ENCODE measurements at regions not wholly inside any gene's neighbourhood (a gene's known extent, or its start where the extent isn't known, plus 50 kb on each side); places are given as distances from the start of the nearest gene placed in this dataset.

DNA sequence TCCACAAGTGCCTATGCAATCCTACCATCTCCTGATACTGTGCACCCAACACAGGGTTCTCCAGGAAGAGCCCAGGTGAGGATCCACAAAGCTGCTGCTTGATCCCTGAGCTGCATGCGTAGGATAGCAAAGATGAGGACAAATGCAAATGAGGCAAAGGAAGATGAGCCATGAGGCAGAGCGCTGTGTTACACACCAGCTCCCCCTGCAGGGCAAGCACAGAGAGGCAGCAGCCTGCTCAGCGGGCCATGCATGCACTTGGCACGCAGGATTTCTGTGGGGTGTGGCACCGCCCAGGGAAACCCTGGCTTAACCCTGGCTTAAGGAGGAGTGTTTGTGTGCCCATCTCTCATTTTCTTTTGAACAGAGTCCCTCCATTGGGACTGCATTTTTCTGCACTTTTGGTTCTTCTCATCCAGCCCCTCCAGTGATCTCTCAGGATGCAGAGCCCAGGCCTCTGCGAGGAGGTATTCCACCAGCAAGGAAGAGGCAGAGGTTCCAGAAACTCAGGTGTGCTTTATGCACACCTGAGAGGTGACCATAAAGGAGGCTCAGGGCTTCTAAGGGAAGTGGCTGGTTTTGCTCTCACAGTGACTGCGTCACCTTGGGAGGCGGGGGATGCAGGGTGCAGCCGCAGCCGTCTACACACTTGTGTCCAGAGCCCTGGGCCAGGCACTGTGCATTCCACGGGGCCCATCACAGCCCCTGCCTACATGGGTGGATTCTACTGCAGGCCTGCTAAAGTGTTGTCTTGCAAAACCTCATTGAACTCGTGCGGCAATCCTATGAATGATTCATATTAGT is 973.3 kb upstream of the TMEM132C start:
- peak; percentile 29 to 38 for DNase-seq (ENCODE audit: low read depth in 2 of 2)

DNA sequence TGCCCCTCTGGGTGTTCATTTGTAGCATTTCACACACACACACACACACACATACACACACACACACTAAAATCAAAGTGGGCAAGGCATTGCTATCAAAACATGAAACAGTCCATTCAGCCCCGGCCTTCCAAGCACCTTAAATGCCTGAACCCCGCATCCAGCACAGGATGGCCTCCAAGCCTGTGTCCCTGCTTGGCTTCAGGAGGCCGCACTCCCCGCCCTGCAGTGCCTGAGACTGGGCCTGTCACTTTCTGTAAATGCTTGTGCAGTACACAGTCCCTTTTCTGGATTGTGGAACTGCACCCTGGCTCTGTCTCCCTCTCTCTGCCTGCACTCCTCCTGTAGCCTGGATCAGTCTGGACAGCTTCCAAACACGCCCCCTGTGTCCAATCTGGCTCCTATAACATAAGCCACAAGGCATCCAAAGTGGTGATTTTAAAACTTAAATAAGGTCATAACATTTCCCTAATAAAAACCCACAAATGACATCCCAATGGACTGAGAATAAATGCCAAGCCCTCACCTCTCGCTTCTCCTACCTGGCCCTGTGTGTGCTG is 972.2 kb upstream of the TMEM132C start:
- DNase-seq (ENCODE audit: low read depth in 2 of 2): peak in 1 of 2 experiments; percentile 14

DNA sequence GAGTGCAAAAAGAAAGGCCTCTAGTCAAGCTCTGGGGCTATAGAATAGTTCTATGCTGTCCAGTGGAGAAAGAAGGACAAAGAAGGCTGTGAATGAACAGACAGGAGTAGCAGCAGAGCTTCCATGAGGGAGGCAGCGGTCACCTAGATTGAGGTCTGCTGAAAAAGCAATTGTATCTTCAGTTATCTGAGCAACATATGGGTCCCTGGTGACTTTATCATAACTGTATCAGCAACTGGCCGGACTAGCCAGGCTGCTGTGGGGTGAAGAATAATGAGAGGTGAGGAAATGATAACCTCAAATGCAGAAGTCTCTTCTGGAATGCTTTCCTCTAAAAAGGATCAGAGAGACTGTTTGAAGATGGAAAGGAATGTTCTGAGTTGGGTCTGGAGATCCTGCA is 971.3 kb upstream of the TMEM132C start:
- no peak for DNase-seq (ENCODE audit: low read depth in 2 of 2)

DNA sequence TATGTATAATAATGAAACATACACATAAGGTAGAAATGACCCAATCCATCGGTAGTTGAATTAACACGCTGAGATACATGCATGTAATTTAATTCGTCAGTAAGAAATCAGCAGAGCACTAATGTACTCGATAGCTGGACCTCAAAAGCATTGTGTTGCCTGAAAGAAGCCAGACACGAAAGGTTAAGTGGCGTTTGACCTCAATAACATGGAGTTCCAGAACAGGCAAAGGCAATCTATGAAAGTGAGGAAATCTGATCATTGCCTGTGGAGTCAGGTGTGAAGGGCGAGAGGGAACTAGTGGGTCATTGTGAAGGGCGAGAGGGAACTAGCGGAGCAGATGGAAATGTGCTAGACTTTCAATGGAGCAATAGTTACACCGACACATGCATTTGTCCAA is 970.4 kb upstream of the TMEM132C start:
- no peak for DNase-seq (ENCODE audit: low read depth in 2 of 2)

DNA sequence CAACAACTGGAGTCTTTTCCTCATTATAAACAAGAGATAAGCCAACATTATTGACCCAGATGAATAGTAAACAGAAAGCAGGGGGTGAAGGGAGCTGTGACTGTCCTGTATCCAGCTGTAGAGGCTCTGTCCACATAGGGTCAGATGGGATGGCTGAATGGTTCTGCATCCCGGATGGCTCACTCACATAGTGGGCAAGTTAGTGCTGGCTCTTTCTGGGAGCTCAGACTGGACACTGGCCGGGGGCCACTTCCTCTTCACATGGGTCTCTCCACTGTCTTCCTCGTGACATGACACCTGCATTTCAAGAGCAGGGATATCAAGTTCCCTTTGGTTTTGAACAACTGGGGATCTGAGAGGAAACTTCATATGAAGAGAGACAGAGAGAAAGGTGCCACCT is 969.6 kb upstream of the TMEM132C start:
- no peak for DNase-seq (ENCODE audit: low read depth in 2 of 2)

DNA sequence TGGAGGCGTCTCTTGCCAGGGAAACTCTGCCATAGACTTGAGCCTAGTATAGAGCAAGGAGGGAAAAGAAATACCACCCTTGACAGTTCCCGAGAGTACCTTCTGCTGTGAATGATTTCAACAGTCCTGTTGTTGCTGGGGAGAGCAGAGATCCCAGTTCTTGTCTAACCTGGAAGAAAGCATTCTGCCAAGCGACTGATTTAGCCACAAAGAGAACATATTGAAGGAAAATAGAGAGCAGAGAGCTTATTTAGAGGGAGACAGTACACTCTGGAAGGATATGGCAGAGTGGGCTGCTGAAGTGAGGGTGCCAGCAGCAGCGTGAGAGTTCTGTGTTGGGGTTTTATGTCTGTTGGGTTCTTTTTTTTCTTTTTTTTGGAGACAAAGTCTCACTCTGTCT is 966.9 kb upstream of the TMEM132C start:
- no peak for DNase-seq (ENCODE audit: low read depth in 2 of 2)

DNA sequence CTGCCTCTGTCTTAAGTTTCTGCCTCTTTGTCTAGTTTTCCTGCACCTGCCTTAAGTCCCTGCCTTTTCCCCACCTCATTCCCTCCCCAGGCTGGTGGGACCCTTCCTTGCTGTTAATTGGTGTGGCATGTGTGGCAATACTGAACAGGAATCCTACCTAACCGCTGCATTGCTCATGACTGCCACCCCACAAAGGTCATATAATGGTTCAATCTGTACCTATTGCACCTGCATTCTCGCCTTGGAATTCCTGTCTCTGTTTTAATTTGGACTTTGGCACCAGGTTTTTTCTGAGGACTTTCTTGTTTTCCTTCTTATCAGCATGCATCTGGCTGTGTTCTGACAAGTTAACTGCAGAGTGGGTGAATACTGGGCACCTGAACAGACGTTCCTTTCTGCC is 966.2 kb upstream of the TMEM132C start:
- no peak for DNase-seq (ENCODE audit: low read depth in 2 of 2)

DNA sequence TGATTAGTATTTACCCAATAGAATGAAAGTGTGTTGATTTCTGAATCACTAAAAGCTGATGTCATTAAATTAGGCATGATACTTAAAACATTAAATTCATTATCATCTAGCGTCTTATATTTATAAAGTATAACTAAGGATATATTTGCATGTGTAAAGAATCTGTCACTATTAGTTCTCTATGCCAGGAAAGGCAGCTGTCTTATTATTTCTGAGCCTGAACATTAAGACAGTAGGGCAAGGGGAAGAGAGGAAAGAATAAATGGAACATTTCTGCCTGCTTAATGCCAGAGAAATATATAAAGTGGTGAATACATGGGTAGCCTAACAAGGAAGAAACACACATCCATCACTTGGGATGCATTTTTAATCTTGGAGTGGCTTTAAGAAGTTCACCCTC is 965.1 kb upstream of the TMEM132C start:
- no peak for DNase-seq (ENCODE audit: low read depth in 2 of 2)

DNA sequence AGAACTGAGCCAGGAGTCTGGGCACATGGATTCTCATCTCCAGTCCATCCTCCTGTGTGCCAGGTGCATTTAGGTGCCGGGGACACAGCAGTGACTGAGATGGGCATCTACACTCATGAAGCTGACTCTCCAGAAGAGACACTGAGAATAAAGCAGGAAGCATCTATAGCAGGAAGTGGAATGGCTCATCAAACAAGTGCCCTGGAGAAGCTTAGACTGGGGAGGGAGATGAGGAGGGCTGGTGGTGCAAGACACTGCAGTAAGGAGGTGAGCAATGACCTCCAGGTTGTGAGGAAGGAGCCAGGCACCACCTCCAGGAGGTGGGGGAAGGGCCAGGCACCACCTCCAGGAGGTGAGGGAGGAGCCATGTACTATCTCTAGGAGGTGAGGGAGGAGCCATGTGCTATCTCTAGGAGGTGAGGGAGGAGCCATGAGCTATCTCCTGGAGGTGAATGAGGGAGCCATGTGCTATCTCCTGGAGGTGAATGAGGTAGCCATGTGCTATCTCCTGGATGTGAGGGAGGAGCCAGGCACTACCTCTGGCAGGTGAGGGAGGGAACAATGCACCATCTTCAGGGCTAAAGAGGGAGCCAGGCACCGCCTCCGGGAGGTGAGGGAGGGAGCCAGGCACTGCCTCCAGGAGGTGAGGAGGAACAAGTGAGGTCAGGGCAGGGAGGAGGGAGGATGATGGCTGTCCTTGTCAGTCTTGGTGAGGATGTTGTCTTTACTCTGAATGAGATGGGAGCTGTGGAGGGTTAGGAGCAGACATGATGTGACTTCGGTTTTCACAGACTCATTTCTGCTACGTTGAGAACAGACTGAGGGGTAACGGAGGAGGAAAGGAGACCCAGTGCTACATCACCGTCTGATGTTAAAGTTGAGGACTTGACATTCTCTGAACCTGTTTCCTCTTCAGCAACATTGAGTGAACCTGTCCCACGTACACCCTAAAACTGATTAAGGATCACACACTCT is 961.9 kb upstream of the TMEM132C start:
- DNase-seq (ENCODE audit: low read depth in 2 of 2): no peak

DNA sequence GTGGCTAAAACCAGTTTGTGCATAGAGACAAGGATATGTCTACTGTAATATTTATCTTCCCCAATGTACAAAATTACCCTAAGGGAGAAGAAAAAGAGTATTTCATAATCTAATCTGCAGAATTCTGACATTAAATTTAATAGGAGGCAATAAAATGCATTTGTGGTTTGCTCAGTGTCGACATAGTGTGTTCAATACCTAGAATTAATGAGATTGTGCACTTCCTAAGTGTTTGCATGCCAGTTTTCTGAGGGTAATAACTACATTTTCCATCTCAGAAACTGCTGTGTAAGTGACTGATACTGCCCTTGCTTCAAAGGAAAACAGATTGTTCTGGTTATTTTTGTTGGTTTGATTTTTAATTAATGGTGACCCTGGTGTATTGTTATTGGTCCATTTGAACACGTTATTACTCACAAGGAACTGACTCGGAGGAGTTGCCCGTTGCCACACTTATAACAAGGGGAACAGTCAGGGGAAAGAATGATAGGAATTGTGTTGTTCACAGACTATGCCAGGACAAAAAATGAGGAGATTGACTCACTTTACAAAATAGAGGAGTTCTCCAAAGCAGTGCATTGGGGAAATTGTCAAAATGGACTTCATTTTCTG is 960.3 kb upstream of the TMEM132C start:
- DNase-seq (ENCODE audit: low read depth in 2 of 2): peak; percentile 3 to 4

DNA sequence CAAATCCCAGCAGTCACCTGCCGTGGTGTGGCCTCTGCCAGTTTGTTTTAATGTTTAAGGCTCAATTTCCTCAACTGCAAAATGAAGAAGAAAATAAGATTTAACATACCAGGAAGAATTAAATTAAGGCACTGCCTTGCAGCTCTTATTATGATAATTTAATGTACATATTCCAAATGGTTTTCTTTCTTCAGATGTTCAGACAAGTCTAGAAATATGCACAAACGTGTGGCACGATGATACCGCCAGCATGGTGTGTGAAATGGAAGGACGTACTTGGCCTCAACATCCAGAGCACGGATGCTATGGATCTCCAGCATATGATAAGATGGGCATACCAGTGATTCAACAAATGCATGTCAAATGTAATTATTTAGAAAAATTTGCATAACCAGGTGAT is 959.4 kb upstream of the TMEM132C start:
- no peak for DNase-seq (ENCODE audit: low read depth in 2 of 2)

DNA sequence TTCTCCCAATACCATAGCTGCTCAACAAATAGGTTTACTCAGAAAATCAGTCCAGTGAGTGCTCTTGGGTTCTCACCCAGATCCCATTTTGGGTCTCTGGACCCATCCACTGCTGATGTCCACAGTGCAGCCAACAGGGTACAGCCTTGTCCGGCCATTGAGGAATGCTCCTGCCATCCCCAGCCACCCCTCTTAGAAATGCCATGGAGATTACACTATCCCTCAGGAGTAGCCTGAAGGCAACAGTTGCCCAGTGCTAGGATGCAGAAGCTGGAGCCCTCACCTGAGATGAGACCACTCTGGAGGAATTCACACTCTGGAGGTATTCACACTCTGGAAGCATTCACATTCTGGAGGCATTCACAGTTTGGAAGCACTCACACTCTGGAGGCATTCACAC is 958.8 kb upstream of the TMEM132C start:
- no peak for DNase-seq (ENCODE audit: low read depth in 2 of 2)

DNA sequence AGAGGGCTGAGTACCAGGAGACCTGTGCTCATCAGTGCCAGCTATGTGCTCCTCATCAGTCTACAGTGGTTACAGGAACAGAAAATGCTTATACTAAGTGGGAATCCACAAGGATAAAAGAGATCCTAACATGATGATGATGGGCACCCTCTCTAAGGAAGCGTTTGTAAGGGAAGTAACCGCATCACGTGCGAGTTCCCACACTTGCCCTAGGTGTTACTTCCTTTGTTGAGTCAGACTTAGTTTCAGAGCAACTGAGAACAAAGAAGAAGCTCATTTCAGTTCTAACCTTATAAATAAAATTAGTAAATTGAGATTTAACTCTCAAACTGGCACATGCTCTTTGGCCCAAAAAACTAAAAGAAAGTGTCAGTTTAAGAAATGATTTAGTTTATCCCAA is 956.4 kb upstream of the TMEM132C start:
- DNase-seq (ENCODE audit: low read depth in 2 of 2): no peak

DNA sequence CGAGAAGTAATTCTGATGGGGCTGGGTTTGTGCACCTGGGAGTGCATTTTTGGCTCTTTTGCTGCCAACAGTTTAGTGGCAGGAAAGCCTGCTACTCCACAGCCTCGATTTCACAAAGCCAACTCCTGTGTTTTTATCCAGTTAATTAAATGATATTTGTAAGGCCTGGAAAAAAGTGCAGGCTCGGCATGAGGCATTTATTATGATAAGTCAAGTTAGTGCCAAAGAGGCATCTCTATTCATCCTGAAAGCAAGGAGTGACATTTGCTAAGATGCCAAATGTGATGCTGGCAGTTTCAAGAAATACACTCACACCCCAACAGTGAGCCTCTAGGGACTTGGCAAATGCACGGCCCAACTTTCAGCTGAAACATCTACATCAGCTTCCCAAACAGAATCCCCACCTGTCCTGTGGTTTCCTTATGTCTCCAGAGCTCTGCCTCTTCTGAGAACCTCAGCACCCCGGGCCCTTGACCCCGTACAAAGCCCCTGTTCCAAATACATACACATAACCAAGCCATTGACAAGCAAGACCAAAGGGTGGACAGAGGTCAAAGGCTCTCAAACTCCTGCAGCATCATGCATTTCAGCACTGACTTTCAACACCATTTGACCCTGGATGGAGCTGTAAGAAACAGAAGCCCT is 955.1 kb upstream of the TMEM132C start:
- no peak for DNase-seq (ENCODE audit: low read depth in 2 of 2)

DNA sequence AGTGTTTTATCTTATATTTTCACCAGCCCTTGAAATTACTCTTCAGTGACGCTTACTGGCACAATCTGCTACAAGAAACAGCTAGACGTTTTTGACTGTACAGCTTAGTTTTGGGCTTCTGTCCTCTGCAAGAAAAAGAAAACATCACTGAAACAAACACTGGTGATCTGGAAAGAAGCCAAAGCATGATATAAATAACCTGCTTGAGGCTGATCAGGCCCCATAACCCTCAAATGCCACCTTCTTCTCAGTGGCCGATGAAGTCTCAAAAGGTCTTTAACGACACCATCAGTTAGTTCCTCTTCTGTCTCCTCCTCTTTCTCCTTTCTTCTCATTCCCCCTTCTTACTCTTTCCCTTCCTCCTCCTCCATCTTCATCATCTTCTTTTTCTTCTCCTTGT is 942.3 kb upstream of the TMEM132C start:
- DNase-seq (ENCODE audit: low read depth in 2 of 2): no peak

DNA sequence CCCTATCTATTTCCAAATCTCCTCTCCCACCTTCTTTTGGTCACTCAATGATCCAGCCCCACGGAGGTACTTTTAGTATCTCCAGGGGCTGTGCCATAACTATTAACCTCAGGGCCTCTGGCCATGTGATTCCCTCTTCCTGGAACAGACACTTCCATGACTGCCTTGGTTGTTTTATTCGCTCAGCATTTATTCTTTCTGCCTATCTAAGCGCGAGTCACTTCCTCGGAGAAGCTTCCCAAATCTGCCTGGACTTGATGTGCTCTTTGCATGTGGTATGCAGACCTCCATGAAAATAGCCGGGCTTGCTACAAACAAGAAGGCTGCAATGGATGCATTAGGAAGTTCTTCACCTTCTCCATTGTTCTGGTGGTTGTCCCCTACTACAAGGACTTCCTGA is 939.0 kb upstream of the TMEM132C start:
- DNase-seq (ENCODE audit: low read depth in 2 of 2): no peak

DNA sequence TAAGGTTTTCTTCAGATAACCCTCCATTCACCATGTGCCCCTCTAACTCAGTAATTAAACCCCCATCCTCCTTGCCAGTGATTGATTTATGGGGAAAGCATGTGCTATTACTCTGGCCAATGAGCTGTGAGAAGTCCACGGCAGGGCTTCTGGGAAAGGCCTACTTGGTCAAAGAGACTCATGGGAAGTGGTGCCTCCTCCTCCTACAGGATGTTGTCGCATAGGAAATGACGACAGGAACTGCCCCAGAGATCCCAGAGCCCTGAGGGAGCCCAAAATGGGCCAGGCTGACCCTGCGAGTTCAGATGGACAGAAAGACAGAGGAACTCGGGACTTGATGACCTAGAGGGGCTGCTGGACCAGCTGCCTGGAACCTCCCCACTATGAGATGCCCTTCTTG is 938.1 kb upstream of the TMEM132C start:
- DNase-seq (ENCODE audit: low read depth in 2 of 2): no peak

DNA sequence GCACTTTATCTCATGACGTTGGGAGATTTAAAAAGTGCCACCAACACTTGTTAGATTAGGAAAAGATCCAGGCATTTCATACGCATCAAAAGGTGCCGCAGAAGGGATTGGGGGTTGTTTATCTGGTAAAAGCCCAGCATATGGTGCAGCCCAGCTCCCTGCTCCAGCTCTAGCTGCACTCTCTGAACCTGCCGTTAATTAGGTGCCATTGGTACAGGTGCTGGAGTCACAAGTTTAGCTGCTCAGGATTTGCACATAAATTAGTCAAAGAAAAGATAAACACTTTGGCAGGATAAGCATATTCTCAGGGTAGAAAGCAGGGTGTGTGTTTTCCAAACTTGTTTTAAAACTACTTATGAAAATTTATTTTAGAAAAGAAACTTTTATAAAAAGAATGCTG is 932.6 kb upstream of the TMEM132C start:
- DNase-seq (ENCODE audit: low read depth in 2 of 2): no peak

DNA sequence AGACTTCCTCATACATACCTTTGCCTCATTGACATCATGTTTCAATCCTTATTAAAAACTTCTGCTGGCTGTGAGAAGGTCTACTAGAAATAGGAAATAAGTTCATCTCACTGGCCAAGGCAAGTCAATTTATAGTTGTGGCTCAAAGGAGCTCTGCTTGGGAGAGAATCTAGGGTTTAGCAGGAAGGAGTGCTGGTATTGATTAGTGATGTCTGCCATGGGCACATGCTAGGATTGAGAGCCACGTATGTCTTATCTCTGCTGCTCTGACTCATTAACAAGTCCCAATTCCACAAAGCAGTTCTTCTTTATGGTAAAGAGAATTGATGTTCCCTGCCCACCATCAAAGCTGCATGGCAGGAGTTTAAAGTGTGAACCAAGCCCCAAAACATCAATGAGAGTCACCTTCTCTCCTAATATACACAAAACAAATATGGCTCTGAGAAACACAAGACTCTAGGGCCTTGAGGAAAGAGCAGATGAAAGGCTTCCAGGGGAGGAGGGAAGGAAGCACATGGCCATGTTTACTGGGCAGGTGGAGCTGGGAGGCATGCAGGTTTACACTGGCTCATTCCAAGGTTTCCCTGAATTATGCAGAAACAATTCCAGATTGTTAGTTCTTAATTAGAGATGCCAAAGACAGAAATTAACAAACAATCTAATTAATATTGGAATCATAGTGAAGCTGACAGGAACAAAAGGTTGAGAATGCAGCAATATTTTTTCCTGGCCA is 931.9 kb upstream of the TMEM132C start:
- DNase-seq (ENCODE audit: low read depth in 2 of 2): no peak

DNA sequence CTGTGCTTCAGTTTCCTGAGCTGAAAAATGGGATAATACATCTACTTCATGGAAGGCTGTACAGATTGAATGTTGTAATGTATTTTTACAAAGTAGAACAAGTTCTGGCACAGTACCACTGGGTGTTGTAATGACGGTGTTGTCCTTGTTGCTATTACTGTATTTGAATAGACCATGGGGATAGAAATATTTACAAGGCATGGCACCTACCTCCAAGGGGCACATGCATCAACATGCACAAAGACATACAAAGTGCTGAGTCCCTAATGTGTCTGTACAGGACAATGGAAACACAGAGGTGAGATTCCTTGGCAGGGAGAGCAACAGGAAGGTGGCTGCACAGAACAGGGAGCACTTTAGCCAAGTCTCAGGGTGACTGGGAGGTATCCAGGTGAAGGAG is 930.6 kb upstream of the TMEM132C start:
- DNase-seq (ENCODE audit: low read depth in 2 of 2): no peak

DNA sequence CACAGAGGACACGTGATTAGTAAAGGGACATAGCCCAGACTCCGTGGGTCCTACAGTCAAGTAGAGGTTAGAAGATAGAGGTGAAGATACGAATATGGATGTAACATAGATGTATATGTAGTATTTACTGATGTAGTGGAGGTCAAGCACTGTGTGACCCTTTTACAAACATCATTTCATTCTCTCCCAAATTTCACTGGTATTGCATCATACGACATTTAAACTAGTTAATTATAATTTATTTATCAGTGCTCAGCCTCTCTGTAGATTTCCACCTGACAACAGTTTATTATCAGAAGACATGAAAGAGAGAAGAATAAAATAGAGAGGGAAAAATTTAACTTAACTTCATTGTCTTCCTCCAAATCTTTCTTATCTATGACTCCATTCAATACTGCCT is 927.9 kb upstream of the TMEM132C start:
- DNase-seq (ENCODE audit: low read depth in 2 of 2): no peak
